C4-2B (cell line): ENCODE measurements at regions not wholly inside any gene's neighbourhood (a gene's known extent, or its start where the extent isn't known, plus 50 kb on each side); places are given as distances from the start of the nearest gene placed in this dataset.

Experiments used
- ZFX ChIP-seq: fragments of 450-650 bp; IDR thresholded peaks from 2 replicates; pipeline ENCODE4 v1.6.1; 2017
- TF ChIP-seq, protein P1 (sequence below): fragments of 450-650 bp; conservative IDR thresholded peaks from 2 replicates; pipeline ENCODE4 v1.5.1; 2017; ENCODE audit warnings: mild to moderate bottlenecking

DNA sequence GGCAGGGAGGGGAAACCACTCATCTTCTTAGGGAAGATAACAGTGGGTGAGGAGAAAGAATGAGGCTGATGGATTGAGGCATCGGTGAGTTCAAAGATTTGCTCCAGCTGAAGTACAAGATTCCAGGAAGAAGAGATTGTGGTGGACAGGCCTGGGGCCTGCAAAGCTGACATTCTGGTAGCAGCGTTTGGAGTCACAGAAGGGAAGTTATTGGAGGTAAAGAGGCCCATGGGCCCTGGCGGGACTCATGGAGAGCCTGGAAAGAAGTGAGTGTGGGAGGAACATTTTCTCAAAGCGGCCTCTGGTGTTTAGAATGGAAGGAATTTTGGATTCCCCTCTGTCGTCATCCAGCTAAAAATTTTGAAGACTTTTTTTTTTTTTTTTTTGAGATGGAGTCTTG, 160.0 kb upstream of the KLF6 start:
- TF ChIP-seq, protein P1, sequence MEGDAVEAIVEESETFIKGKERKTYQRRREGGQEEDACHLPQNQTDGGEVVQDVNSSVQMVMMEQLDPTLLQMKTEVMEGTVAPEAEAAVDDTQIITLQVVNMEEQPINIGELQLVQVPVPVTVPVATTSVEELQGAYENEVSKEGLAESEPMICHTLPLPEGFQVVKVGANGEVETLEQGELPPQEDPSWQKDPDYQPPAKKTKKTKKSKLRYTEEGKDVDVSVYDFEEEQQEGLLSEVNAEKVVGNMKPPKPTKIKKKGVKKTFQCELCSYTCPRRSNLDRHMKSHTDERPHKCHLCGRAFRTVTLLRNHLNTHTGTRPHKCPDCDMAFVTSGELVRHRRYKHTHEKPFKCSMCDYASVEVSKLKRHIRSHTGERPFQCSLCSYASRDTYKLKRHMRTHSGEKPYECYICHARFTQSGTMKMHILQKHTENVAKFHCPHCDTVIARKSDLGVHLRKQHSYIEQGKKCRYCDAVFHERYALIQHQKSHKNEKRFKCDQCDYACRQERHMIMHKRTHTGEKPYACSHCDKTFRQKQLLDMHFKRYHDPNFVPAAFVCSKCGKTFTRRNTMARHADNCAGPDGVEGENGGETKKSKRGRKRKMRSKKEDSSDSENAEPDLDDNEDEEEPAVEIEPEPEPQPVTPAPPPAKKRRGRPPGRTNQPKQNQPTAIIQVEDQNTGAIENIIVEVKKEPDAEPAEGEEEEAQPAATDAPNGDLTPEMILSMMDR: no peak
- no peak for TF ChIP-seq ZFX
